Astrocyte of the cerebellum (primary cell): ENCODE measurements at regions not wholly inside any gene's neighbourhood (a gene's known extent, or its start where the extent isn't known, plus 50 kb on each side); places are given as distances from the start of the nearest gene placed in this dataset.
"Not testable (repeated sequence)": the region's sequence is repeated elsewhere in the genome, so short reads cannot be mapped to it uniquely, and the experiment has no call there.

ENCODE experiments used
- DNase-seq: peaks from one replicate; pipeline ENCODE4 v3.0.0-alpha.2; 2011; ENCODE audit warnings: low read depth
- H3K4me3 ChIP-seq: 2 replicates; pipeline ENCODE4 v1.5.1; 2011; ENCODE audit warnings: mild to moderate bottlenecking, low read depth, low read length, moderate library complexity
- CTCF ChIP-seq: IDR thresholded peaks from 2 replicates; pipeline ENCODE4 v1.5.1; 2012; ENCODE audit warnings: low read length, low read depth, moderate library complexity, mild to moderate bottlenecking; ENCODE audit errors: missing control alignments
- in situ Hi-C: cut with HindIII; loops from 2 replicates; pipeline ENCODE4 v1.10.0; 2017; ENCODE audit warnings: low sequenced_read_pairs

GRCh38 chr5:72711351-72711750, 105.1 kb upstream of the TNPO1 start:
- H3K4me3 ChIP-seq: no peak overlapping the region
- in situ Hi-C loops: no loop called here
- DNase-seq: no peak
- no peak for TF ChIP-seq CTCF

- TF ChIP-seq CTCF: no peak
- in situ Hi-C loops: no loop called here
- DNase-seq: no peak
- H3K4me3 ChIP-seq: no peak overlapping the region
These were observed 107.1 kb upstream of the TNPO1 start for GRCh38 chr5:72709341-72709740.

- no peak overlapping the region for H3K4me3 ChIP-seq
- in situ Hi-C loops: no loop called here
- no peak for TF ChIP-seq CTCF
- DNase-seq: no peak
These were observed 111.3 kb upstream of the TNPO1 start for GRCh38 chr5:72705178-72705577.

GRCh38 chr5:72703876-72704275, 112.6 kb upstream of the TNPO1 start:
- TF ChIP-seq CTCF: no peak
- DNase-seq: no peak
- H3K4me3 ChIP-seq: no peak overlapping the region
- in situ Hi-C loops: no loop called here

GRCh38 chr5:72702881-72703434, 113.5 kb upstream of the TNPO1 start:
- in situ Hi-C loops: no loop called here
- no peak overlapping the region for H3K4me3 ChIP-seq
- no peak for TF ChIP-seq CTCF
- DNase-seq: no peak

GRCh38 chr5:72702105-72702504, 114.4 kb upstream of the TNPO1 start:
- H3K4me3 ChIP-seq, DNase-seq, in situ Hi-C loops: not testable (repeated sequence)

GRCh38 chr5:72698481-72698880, 118.0 kb upstream of the TNPO1 start:
- TF ChIP-seq CTCF: no peak

More at GRCh38 chr5:72698481-72698880, 118.0 kb upstream of the TNPO1 start:
- in situ Hi-C loops: no loop called here
- no peak for DNase-seq
- H3K4me3 ChIP-seq: no peak overlapping the region
